ENCODE measurements at regions not wholly inside any gene's neighbourhood (a gene's known extent, or its start where the extent isn't known, plus 50 kb on each side); places are given as distances from the start of the nearest gene placed in this dataset.
"Not testable (repeated sequence)": the region's sequence is repeated elsewhere in the genome, so short reads cannot be mapped to it uniquely, and the experiment has no call there.

DNA sequence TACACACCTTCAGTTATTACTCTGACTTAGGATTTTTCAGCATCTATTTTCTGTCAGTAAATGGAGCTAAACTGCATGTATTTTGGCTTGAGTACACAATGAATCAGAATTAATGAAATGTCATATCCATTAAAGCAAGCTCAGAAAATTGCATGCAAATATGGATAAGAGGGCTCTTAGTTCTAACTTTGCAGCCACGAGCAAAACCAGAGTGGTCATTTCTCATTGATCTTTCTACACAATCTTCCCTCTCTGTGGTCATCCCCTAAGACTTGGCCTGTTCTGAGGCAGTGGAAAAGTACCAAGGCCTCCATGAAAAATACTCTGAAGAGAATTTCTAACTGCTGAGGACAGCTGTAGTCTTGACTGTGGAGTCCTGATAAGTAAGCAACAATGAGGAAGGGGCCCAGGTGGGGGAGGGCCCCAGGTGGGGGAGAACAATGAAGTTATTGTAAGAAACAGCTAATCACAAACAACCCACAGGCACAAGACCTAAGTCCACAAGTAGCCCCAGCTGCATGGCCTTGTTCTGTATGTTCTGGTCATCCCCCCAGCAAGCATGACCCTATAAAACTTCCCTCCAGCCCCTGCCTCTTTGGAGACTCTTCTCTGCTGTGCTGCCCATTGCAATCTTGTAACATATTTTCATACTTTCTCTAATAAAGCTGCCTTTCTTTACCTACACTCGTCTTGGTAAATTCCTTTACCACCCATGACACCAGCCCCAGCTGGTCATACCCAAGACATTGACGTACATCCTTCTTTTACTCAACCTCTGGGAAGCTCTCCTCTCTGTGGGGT is 230.3 kb downstream of the TDRD15 start:
- DNase-seq, result no peak

DNA sequence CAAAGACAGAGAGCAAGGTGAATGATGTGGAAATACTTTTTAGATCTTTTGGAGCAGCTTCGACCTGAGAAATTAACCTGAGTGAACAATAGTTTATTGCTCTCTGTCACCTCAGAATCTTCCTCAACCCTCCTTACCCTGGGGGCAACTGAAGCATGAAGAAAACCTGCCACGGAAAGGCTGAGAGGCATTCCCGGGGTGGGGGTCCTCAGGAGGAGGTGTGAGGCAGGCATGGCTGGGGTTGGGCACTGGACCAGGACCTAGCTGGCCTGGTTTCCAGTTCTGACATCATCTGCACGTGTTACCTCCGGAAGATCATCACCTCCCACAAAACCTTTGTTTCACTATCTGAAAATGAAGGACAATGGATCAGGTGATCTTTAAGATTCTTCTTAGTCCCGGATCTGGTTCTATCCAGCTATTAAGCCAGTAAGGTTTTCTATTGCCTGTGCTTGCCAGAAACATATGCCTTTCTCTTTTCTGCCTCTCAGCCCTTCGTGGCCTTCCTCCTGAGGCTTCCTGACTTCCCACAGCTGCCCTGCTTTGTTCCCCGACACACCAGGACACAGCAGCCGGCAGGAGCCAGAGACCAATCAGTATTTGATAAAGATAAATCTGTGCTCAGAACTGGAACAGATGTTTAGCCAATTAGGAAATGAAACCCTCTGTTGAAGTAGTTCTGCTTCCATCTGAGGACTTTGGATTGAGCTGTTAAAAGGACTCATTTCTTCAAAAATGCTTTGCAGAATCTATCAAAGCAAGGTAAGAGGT is 232.5 kb downstream of the TDRD15 start:
- no peak for DNase-seq

DNA sequence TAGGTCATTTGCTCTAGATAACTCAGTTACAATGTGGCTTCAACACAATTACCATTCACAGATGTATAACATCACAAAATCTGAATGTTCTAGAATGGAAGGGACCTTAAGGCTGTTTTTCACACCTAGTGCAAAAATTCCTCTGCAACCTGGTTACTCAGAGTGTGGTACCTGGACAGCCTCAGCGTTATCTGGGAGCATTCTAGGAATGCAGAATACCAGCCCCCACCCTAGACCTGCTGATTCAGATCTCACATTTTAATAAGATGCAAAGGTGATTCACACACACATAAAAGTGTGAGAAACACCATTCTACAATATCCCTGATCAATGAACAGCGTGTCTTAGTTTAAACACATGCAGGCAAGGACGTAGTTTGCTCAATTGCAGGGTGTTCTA is 233.1 kb downstream of the TDRD15 start:
- DNase-seq, result no peak

DNA sequence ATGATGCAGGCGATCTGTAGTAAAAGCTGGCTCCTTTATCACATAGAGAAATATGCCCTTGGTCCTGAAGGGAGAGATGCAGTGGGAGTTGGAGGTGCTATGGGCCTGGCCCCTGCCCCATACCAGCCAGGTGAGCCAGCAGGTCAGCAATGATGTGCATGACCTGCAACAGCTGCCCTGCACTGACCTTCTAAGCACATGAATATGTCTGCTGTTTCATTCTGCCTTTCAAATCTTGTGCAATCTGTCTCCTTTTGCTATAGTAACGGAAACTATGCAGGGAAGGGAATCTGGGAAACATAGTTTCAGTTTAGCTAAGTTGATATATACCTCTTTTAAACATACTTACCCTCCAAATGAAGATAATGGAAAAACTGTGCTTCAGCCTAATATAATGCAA is 235.2 kb downstream of the TDRD15 start:
- no peak for DNase-seq

DNA sequence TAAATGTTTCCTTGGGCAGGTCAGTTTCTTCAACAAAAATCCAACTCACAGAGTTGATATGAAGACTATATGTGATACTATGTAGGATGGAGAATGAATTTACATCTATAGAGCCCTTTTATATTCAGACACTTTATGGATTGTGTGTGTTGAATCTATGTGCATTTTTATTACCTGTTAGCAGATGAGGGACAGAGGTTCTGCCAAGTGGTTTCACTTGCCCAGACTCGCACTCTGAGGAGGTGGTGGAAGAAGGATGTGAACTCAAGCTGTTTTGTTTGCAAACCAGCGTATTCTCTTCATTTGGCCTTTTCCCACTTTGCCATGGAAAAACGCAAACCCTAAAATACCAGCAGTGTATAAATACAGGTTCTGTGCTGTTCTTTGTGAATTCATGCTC is 237.6 kb downstream of the TDRD15 start:
- no peak for DNase-seq

DNA sequence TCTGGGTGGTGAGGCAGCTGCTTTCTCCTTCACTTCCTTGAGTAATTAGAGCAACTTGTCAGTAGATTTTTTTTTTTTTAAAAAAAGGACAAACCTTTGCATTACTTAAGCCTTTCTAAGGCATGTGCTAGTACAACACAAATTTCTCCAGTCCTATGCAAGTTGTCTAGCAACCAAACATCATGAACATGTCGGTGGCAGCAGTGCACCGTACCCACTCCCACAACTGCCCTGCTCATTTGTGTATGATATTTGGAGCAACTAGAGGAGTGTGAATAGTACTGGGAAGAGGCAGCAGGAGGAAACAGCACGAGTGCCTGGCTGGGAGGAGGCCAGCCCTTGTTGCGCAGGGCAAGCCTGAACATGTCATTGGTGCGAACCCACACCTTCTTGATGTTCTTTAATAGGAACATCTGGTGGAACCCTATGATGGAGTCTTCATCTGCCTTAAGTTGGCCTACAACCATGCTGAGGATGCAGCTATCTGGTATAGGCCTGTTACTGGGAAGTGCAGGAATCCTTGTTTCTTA is 238.3 kb downstream of the TDRD15 start:
- DNase-seq, result no peak

DNA sequence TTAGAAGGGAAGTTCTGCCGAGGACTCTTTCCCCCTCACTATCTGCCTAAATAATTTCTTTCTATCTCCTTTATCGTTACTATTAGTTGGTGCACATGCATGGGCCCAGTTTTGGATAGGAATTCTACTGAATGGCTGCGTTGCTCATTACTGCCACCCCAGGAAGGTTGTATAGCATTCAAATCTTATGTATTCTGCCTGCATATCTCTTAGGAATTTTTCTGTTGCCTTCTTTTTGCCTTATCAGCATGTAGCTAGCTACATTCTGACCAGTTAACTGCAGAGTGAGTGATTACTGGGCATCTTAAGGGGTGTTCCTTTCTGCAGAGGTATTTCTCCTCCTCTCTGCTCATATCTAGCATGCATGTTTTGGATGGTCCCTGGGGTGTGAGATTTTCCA is 239.6 kb downstream of the TDRD15 start:
- no peak for DNase-seq

DNA sequence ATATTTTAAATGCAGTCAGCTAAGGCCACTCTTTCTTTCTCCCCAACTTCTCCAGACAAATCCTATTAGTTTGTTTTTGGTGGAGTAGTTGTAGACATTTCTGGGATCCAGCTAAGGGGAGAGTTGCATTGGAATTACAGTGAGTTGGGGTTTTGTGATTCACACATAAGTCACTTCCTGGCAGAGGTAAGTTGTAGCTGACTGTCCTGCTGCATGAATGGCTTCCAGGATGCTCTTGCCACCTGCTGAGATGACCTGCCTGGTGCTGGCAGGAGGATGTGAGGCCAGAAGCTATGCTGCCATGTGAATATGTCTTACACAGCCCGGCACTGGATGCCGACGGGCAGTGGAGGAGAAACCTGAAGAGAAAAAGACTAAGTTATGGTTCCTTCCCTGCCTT is 243.7 kb downstream of the TDRD15 start:
- no peak for DNase-seq

DNA sequence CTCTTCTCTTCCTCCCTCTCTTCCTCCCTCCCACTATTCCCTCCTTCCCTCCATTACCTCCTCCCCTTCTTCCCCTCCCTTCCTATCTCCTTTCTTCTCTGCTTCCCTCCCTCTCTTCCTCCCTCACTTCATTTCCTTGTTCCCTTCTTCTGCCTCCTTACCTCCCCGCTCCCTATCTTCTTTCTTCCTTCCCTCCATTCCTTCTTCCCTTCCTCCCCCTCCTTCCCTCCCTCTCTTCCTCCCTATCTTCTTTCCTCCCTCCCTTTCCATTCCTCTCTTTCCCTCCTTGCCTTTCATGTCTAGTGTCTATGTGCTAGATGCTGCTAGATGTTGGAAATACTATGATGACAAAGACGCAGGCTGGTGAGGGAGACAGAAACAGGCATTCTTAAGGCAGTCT is 246.0 kb downstream of the TDRD15 start:
- DNase-seq, result no peak

DNA sequence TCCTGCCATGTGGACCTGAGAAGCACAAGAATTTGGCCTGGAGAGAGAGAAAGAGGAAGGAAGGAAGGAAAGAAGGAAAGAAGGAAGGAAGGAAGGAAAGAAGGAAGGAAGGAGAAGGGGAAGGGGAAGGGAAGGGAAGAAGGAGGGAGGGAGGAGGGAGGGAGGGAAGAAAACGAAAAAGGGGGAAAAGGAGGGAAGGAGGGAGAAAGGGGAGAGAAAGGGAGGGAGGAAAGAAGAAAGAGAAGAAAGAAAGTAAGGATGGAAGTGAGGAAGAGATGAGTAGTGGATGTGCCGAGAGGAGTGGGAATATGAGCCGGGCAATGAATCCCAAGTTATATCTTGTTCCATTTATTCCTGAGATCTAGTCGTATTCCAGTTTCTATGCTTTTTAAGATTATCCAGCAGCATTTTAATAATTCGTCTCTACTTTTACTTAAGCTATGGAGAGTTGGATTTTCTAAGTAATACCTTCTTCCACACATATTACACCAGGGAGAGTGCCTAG is 247.8 kb downstream of the TDRD15 start:
- no peak for DNase-seq

DNA sequence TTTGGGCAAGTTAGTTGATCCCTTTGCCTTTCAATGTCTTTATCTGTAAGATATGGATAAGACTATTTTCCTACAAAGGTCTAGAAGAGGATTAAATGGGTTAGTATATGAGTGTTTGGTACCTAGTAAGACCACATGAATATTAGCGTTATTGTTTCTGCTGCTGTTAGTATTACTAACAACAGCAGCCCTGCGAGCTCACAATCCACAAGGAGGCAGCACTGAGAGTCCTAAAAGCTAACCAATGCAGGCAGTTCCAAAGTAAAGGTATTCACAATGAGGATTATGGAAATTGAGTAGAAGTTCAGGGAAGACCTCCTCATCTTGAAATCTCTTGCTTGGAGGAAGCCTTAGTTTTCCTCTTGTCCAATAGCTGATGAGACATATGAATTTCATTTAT is 248.9 kb downstream of the TDRD15 start:
- DNase-seq, result no peak

DNA sequence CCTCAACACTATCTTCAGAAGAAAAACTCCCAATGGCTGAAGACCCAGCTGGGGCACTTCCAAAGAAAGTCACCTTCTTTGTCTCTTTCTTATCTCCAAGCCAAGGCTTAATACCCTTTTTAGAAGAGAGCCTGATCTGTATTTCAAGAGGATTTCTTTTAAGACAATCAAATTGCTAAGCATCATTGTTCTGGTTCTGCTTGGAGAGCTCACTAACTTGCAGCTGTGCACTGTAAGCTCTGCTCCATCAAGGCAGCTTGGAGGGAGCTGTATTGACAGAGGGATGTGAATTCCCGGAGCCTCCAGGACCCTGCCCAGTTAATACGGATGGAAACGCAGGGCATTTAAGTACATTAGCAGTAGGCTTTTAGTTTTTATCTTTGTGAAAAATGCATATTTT is 253.1 kb downstream of the TDRD15 start:
- no peak for DNase-seq

DNA sequence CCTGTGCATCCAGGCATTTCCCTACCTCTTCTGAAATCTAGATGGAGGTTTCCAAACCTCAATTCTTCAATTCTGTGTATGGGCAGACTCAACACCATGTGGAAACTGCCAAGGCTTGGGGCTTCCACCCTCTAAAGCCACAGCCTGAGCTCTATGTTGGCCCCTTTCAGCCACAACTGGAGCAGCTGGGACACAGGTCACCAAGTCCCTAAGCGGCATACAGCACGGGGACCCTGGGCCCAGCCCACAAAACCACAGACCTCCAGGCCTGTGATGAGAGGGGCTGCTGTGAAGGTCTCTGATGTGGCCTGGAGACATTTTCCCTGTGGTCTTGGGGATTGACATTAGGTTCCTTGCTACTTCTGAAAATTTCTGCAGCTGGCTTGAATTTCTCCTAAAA is 255.4 kb downstream of the TDRD15 start:
- no peak for DNase-seq

DNA sequence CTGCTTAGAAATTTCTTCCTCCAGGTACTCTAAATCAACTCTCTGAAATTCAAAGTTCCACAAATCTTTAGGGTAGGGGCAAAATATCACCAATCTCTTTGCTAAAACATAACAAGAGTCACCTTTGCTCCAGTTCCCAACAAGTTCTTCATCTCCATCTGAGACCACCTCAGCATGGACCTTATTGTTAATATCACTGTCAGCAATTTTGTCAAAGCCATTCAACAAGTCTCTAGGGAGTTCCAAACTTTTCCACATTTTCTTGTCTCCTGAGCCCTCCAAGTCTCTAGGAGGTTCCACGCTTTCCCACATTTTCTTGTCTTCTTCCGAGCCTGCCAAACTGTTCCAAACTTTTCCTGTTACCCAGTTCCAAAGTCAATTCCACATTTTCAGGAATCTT is 255.9 kb downstream of the TDRD15 start:
- DNase-seq, result not testable (repeated sequence)

DNA sequence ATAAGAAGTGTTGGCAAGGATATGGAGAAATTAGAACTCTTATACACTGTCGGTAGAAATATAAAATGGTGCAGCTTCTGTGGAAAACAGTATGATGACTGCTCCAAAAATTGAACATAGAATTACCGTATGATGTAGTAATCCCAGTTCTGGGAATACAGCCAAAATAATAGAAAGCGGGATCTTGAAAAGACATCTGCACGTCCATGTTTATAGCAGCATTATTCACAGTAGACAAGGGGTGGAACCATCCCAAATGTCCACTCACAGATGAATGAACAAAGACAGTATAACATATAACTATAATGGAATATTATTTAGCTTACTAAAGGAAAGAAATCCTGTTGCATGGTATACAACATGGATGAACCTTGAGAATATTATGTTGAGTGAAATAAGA is 257.7 kb downstream of the TDRD15 start:
- DNase-seq, result no peak

DNA sequence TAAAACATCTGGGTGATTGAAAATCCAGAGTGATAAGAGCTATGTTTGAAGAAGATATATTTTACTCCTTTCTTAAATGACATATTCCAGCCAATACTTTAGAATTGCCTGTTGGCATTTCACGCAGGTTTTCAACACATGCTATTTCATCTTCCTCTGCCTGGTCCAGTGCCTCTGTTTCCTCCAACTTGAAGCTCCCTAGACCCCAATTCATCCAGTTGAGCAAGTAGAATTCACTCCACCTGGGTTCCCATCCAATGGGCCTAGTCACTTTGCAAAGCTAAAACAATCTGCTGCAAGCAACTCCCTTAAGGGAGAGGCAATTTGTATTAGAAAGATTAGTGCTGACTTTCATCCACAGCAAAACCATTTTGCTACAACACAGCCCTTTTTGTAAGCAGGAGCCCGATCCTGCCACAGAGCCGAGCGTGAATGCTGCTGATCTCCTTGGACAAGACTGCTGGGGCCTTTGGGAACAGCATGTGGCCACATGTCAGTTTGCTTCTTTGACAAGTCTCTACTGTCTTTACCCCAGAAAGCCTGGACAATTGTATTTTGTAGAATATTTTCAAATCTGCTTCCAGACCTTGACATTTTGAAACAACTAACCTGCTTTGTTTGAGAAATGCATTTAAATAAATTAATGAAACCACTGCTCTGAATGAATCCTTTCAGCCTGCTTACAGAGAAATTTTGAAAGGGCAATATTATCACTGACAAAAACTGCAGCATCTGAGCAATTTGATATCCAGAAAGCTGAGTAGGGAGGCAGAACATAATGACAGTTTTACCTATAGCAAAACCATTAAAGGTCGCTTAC is 259.1 kb downstream of the TDRD15 start:
- no peak for DNase-seq

DNA sequence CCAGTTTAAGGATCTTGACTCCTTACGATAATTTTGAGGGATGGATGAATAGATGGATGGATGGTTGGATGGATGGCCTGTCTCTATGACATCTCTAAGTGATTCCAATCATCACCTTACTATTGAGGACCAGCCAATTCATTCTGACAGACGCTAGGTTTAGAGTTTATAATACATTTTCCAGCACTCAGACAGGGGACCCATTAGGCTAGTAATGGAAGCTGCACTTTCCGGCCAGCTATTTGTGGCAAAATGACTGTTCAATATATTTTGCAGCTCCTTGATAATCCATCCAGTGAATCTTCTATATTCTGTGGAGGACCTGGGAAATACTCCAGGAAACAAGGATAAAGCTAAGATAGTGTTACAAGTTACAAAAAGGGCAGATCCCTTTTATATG is 262.9 kb downstream of the TDRD15 start:
- no peak for DNase-seq

DNA sequence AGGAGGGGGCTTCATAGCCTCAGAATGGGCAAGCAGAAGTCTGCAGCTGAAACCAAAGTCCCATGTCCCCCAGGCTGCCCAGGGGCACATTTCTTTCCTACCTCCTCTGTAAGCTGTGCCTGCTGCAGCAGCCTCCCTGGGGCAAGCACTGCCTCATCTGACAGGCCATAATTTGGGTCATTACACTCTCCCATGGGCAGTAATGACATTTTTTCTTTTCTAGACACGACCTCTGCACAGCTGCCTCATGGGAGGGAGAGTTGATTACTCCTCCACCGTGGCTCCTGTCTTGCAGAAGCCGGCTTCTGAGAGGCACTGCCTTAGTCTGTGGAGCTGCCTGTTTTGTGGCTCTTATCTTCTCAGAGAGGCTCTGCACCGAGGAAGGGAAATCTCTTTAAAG is 268.9 kb downstream of the TDRD15 start:
- no peak for DNase-seq

DNA sequence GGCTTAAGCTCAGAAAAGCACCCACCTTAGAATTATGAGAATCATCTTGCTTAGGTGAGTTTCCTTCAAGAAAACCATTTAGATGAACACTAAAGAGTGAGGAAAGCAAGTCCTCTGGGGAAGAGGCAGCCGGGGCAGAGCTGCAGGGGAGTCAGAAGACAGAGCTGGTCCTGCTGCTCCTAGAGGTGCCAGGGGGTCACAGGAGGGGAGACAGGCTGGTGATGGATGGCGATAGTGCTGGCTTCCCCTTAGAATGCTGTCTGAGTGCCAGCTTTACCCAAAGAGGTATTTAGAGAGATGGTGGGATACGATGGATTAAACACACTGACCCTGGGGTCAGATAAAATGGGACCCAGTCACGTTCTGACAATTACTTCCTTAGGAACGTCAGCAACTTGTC is 269.4 kb downstream of the TDRD15 start:
- no peak for DNase-seq

DNA sequence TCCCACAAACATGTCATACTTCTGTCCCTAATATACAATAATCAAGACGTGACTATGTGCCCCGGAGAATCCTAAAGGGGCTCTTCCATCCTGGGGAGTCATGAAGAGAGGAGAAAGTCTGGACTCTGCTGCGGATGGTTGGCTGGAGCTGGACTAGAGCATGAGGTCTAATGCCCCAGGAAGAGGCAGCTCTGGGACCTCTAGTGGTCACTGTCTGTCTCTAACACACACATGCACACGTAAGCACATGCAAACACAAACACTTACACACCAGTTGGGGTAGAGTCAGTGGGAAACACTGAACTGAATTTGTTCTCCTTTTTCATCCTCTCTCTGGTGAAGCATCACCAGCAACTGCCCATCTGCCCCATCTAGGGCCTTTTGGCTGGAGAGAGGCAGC is 271.6 kb downstream of the TDRD15 start:
- no peak for DNase-seq

DNA sequence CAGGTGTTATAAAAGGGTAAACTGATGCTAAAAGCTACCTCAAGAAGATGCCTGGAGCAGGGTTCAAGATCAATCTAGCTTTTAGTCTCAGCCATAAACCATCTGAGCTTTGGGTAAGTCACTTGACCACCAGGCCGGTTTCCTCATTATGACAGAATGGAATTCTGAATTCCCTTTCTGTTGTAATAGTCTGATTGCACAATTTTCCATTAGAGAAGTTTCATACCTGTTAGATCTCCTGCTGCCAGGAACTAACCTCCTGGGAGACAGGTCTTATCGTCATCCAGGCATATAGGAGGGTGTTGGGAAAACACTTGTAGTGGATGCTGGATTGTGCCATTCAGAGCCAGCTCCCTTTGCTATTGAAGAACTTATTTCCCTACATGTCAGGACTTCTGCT is 272.5 kb downstream of the TDRD15 start:
- DNase-seq, result no peak

DNA sequence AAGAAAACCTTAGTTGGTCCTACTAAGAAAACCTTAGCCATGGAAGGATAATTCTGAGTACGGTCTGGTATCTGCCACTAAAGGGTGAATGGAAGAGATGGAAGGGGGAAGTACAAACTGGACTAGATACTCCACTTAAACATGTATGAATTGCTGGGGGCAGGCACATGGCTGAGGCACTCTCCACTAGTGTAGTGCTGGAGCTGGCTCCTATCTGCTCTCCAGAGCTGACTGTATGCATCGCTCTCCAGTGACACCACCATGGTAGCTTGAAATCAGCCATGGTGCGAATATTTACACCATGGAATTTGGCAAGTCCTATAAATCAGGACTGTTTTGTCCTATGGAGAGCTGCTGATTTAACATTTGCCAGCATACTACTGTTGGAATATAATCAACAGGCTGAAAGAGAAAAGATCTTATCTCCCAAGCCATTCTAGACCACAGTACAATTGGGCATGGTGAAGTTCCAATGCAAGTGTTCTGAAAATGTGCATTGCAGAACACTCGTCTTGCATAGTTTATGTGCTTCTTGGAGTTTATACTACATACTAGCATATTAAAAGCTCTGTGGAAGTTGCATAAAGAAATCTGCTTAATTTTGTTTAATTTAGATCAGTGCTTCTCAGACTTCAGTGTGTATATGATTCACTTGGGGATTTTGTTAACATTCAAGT is 277.4 kb downstream of the TDRD15 start:
- DNase-seq, result no peak

DNA sequence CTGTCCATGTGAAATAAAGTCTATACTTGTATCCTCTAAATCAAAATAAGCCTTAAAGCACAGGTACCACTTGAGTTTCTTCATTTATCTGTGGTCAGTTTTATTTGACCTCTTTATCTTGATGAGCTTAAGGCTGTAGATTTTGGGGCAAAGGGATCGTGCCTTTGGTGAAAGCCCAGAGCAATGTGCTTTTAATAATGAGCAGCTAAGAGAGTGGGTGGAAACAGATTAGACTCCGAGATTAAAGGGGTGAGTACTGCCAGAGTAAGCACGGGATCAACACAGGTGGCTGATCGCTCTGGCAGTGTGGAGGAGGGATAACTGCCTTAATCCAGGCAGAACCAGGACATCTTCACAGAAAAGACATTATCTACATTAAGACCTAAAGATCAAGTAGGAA is 280.4 kb downstream of the TDRD15 start:
- DNase-seq, result no peak
